A549 (cell line): ENCODE measurements at regions not wholly inside any gene's neighbourhood (a gene's known extent, or its start where the extent isn't known, plus 50 kb on each side); places are given as distances from the start of the nearest gene placed in this dataset.

Experiments
- ATAC-seq, 2 experiments: fragments of 200-7000 bp in 1 of 2; fragments of >200 bp in 1 of 2; cut with Nextera tagmentation in 1 of 2; cut with Tn5 transposase in 1 of 2; 3 replicates each; pipeline versions ENCODE4 v1.8.0 to v1.9.1; 2018 to 2020; ENCODE audit warnings: mild to moderate bottlenecking in 1 of 2, moderate library complexity in 1 of 2
- CTCF ChIA-PET: fragments of 300-600 bp; sonication (Branson Sonifier 250); formaldehyde crosslinking; extraction: SDS; loops from one replicate; lab custom pipeline; 2021; ENCODE audit warnings: antibody characterized with exemption, inconsistent platforms; lab: Yijun Ruan, JAX
- POLR2A ChIA-PET: fragments of 350-600 bp; formaldehyde crosslinking; extraction: SDS; loops from one replicate; lab custom pipeline; 2021; ENCODE audit warnings: antibody characterized with exemption, inconsistent platforms; lab: Yijun Ruan, JAX
- DNase-seq, 2 experiments: peaks; one replicate each; pipeline versions ENCODE4 v3.0.0 to v3.0.0-alpha.2; 2011 to 2016; ENCODE audit warnings: low read depth in 1 of 2, low spot score in 1 of 2
- FAIRE-seq: peaks from 2 replicates; lab custom pipeline; 2011; peaks lifted over from hg19 to GRCh38; lab: Jason Lieb, UNC
- H3K27ac ChIP-seq, 2 experiments: fragments of >200 bp; sonication (Bioruptor Twin); formaldehyde crosslinking; 3 replicates each; pipeline ENCODE4 v1.5.1; 2016 to 2017
- H3K4me1 ChIP-seq: fragments of >200 bp; sonication (Bioruptor Twin); formaldehyde crosslinking; 3 replicates; pipeline ENCODE4 v1.6.1; 2016
- H3K4me2 ChIP-seq: fragments of >200 bp; sonication (Bioruptor Twin); formaldehyde crosslinking; 3 replicates; pipeline ENCODE4 v1.6.1; 2016
- H3K4me3 ChIP-seq: fragments of >200 bp; sonication (Bioruptor Twin); formaldehyde crosslinking; 3 replicates; pipeline ENCODE4 v1.5.1; 2016
- H3K9me3 ChIP-seq: fragments of >200 bp; sonication (Bioruptor Twin); formaldehyde crosslinking; 3 replicates; pipeline ENCODE4 v1.6.1; 2016
- BHLHE40 ChIP-seq: IDR thresholded peaks from 2 replicates; pipeline ENCODE4 v1.6.1; 2012; ENCODE audit warnings: low read depth, low read length, inconsistent platforms
- CHD4 ChIP-seq: fragments of 200-600 bp; sonication (generic); IDR thresholded peaks from 2 replicates; pipeline ENCODE4 v1.6.1; 2016; ENCODE audit warnings: antibody characterized with exemption, mild to moderate bottlenecking, borderline replicate concordance
- E2F6 ChIP-seq: IDR thresholded peaks from 2 replicates; pipeline ENCODE4 v1.6.1; 2012; ENCODE audit warnings: low read depth, borderline replicate concordance
- EHF ChIP-seq: fragments of 250-450 bp; sonication (Bioruptor Pico); IDR thresholded peaks from 2 replicates; pipeline ENCODE4 v1.5.0; 2020; ENCODE audit warnings: mild to moderate bottlenecking
- EHMT2 ChIP-seq: fragments of 200-600 bp; sonication (generic); IDR thresholded peaks from 2 replicates; pipeline ENCODE4 v1.6.1; 2016; ENCODE audit warnings: antibody characterized with exemption, low read depth, mild to moderate bottlenecking, moderate library complexity
- ELK1 ChIP-seq: fragments of 150-350 bp; IDR thresholded peaks from 2 replicates; pipeline ENCODE4 v1.6.1; 2014; ENCODE audit warnings: low read depth, mild to moderate bottlenecking, low read length
- EP300 ChIP-seq, 2 experiments: fragments of >200 bp; sonication (Bioruptor Twin); formaldehyde crosslinking; IDR thresholded peaks; 2 replicates in 1 of 2; 3 replicates in 1 of 2; pipeline ENCODE4 v1.6.1; 2016 to 2017
- FOSL2 ChIP-seq, 2 experiments: fragments of 450-650 bp in 1 of 2; fragments of >200 bp in 1 of 2; sonication (Bioruptor Twin) in 1 of 2; formaldehyde crosslinking; IDR thresholded peaks; 2 replicates each; pipeline versions ENCODE4 v1.5.0 to v1.6.1; 2016 to 2020; ENCODE audit warnings: mild to moderate bottlenecking in 1 of 2, moderate library complexity in 1 of 2
- HES2 ChIP-seq: fragments of >200 bp; sonication (Bioruptor Twin); formaldehyde crosslinking; IDR thresholded peaks from 2 replicates; pipeline ENCODE4 v1.6.1; 2016
- HEYL ChIP-seq: fragments of 250-450 bp; sonication (Bioruptor Pico); IDR thresholded peaks from 2 replicates; pipeline ENCODE4 v1.8.0; 2021; ENCODE audit warnings: mild to moderate bottlenecking, moderate library complexity
- HMGXB4 ChIP-seq: fragments of 250-450 bp; sonication (Bioruptor Pico); IDR thresholded peaks from 2 replicates; pipeline ENCODE4 v1.5.0; 2021; ENCODE audit warnings: mild to moderate bottlenecking, moderate library complexity, borderline replicate concordance
- HOXB5 ChIP-seq: fragments of 250-450 bp; sonication (Bioruptor Pico); IDR thresholded peaks from 2 replicates; pipeline ENCODE4 v1.5.0; 2020; ENCODE audit warnings: mild to moderate bottlenecking, moderate library complexity
- KDM1A ChIP-seq: fragments of 200-600 bp; sonication (generic); IDR thresholded peaks from 2 replicates; pipeline ENCODE4 v1.6.1; 2016; ENCODE audit warnings: low read depth, mild to moderate bottlenecking
- KDM5A ChIP-seq: fragments of 200-600 bp; sonication (generic); IDR thresholded peaks from 2 replicates; pipeline ENCODE4 v1.6.1; 2016; ENCODE audit warnings: antibody characterized with exemption, mild to moderate bottlenecking
- NR3C1 ChIP-seq: fragments of >200 bp; sonication (Bioruptor Twin); formaldehyde crosslinking; IDR thresholded peaks from 3 replicates; pipeline ENCODE4 v1.6.1; 2017
- PHF8 ChIP-seq: fragments of 200-600 bp; sonication (generic); IDR thresholded peaks from 2 replicates; pipeline ENCODE4 v1.6.1; 2016; ENCODE audit warnings: low read depth, mild to moderate bottlenecking, antibody characterized with exemption, moderate library complexity, borderline replicate concordance
- POLR2A ChIP-seq: IDR thresholded peaks from 2 replicates; pipeline ENCODE4 v1.6.1; 2012; ENCODE audit warnings: mild to moderate bottlenecking, low read length
- POLR2AphosphoS2 ChIP-seq: conservative IDR thresholded peaks from 2 replicates; pipeline ENCODE4 v1.6.1; 2012; ENCODE audit warnings: low read length, improper control_type of control experiment, inconsistent platforms
- RARB ChIP-seq: fragments of 250-450 bp; sonication (Bioruptor Pico); IDR thresholded peaks from 2 replicates; pipeline ENCODE4 v1.8.0; 2021; ENCODE audit warnings: mild to moderate bottlenecking, moderate library complexity
- REST ChIP-seq: fragments of 200-600 bp; sonication (generic); IDR thresholded peaks from 2 replicates; pipeline ENCODE4 v1.6.1; 2016; ENCODE audit warnings: antibody characterized with exemption, mild to moderate bottlenecking, moderate library complexity
- RFX5 ChIP-seq: fragments of 450-650 bp; IDR thresholded peaks from 2 replicates; pipeline ENCODE4 v1.7.1; 2014; ENCODE audit warnings: antibody characterized with exemption, mild to moderate bottlenecking, moderate library complexity
- ZC3H11A ChIP-seq: fragments of 450-650 bp; IDR thresholded peaks from 2 replicates; pipeline ENCODE4 v1.6.1; 2014; ENCODE audit warnings: antibody characterized with exemption, mild to moderate bottlenecking
- ZFP36 ChIP-seq: fragments of 450-650 bp; IDR thresholded peaks from 2 replicates; pipeline ENCODE4 v1.6.1; 2014; ENCODE audit warnings: borderline replicate concordance; ENCODE audit not compliant: partially characterized antibody
- WGBS: methylation state at CpG from one replicate; pipeline ENCODE4 v1.1.6; 2017; ENCODE audit errors: missing lambda C conversion rate; 5-methylcytosine and 5-hydroxymethylcytosine counted together

- TF ChIP-seq RARB (CRISPR knock-in tag) = no peak
Observed at GRCh38 chr11:13837286-13837685, 125.2 kb upstream of the SPON1 start (continued).

GRCh38 chr11:13841393-13841792, 121.1 kb upstream of the SPON1 start:
- no peak for ATAC-seq
- no peak for FAIRE-seq
- WGBS = 10% methylated on average over 3 of the region's 3 CpGs
- TF ChIP-seq ZFP36 = no peak
- H3K4me2 ChIP-seq = no peak overlapping the region
- ChIA-PET CTCF (interaction anchor here (0.9 kb wide), 1 partner anchor 83 kb away, joined by 4 read pairs; no protein-coding TSS in a partner anchor), POLR2A (no interaction called here)
- H3K4me1 ChIP-seq = no peaks in the 10 kb centered on the region
- H3K4me3 ChIP-seq = no peak overlapping the region
- H3K27ac ChIP-seq = no peak overlapping the region
- no peak for DNase-seq
- H3K9me3 ChIP-seq = no peaks in the 10 kb centered on the region

- no peaks in the 10 kb centered on the region for H3K4me1 ChIP-seq
- H3K4me3 ChIP-seq = no peak overlapping the region
- DNase-seq = no peak
- TF ChIP-seq NR3C1 (no peak), HES2 (no peak), ELK1 (no peak), HEYL (CRISPR knock-in tag) (no peak), E2F6 (no peak), EHF (CRISPR knock-in tag) (no peak), HOXB5 (CRISPR knock-in tag) (no peak), PHF8 (no peak), POLR2AphosphoS2 (no peak), EHMT2 (no peak), ZC3H11A (no peak)
- TF ChIP-seq, all 56 proteins: peak for 0
- no peak overlapping the region for H3K4me2 ChIP-seq
- FAIRE-seq (no peak), ATAC-seq (no peak)
- ChIA-PET CTCF (no interaction called here), POLR2A (no interaction called here)
- H3K9me3 ChIP-seq = no peaks in the 10 kb centered on the region
- no peak overlapping the region for H3K27ac ChIP-seq
Observed at GRCh38 chr11:13848031-13848430, 114.5 kb upstream of the SPON1 start.

GRCh38 chr11:13850231-13851005, 112.1 kb upstream of the SPON1 start:
- ChIA-PET POLR2A (no interaction called here), CTCF (interaction anchor here (1.3 kb wide), 1 partner anchor 14 kb away, joined by 4 read pairs; no protein-coding TSS in a partner anchor)
- Histone ChIP-seq H3K4me1 (no peaks in the 10 kb centered on the region), H3K4me3 (no peak overlapping the region), H3K9me3 (no peaks in the 10 kb centered on the region), H3K4me2 (no peak overlapping the region), H3K27ac (no peak overlapping the region)
- FAIRE-seq = no peak
- DNase-seq = no peak
- no peak; a peak in 1 of 6 replicates for ATAC-seq
- WGBS = 7% methylated on average over 5 of the region's 5 CpGs
- TF ChIP-seq POLR2A = no peak
- no peak for TF ChIP-seq BHLHE40
- no peak for TF ChIP-seq KDM5A
- TF ChIP-seq RARB (CRISPR knock-in tag) = no peak
- TF ChIP-seq EHMT2 = no peak
- TF ChIP-seq EP300 (IDR thresholded peaks at IDR 0.05) = no peak
- no peak for TF ChIP-seq REST
- TF ChIP-seq FOSL2 (IDR thresholded peaks at IDR 0.05) = no peak
- no peak for TF ChIP-seq FOSL2 (CRISPR knock-in tag; IDR thresholded peaks at IDR 0.05)
- no peak for TF ChIP-seq ZFP36
- TF ChIP-seq HMGXB4 (CRISPR knock-in tag) = no peak
- no peak for TF ChIP-seq KDM1A
- TF ChIP-seq CHD4 = no peak
- no peak for TF ChIP-seq RFX5
- TF ChIP-seq HES2 = no peak
